ENCODE measurements at regions not wholly inside any gene's neighbourhood (a gene's known extent, or its start where the extent isn't known, plus 50 kb on each side); places are given as distances from the start of the nearest gene placed in this dataset.
A peak's percentile ranks its signal among the peaks of the same experiment; 100 is the strongest.
"Not testable (repeated sequence)": the region's sequence is repeated elsewhere in the genome, so short reads cannot be mapped to it uniquely, and the experiment has no call there.

DNA sequence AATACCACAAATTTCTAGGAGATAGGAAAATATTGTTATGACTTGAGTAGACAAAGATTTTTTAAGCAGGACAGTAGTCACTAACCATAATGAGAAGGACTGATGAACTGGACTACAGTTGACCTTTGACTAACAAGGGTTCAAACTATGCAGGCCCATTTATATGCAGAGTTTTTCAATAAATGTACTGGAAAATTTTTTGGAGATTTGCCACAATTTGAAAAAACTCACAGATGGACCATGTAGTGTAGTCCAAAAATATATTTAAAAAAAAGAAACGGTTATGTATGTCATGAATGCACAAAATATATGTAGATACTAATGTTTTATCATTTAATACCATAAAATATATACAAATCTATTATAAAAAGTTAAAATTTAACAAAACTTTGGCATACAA, 151.8 kb downstream of the LRRN1 start:
- 0 to 18% (median 6%) methylated on average over 1 of the region's 1 CpG for WGBS, 3 donors
- no peaks in the 10 kb centered on the region for H3K4me1 ChIP-seq (ENCODE audit: control insufficient read depth in 3 of 3, insufficient read depth in 2 of 3, low read depth in 1 of 3, low read length in 2 of 3)
- no peak for FAIRE-seq

DNA sequence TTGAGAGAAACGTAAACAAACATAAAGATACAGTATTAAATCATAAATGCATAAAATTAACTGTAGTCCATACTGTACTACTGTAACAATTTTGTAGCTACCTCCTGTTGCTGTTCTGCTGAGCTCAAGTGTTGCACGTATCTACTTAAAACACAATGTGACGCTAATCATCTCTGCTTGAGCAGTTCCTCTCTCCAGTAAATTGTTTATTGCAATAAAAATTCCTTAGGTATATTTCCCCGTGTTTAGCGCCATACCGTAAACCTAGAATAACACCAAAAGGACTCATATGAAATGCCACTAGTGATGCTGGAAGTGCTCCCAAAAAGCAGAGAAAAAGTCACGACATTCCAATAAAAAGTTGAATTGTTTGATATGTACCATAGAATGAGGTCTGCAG, 152.3 kb downstream of the LRRN1 start:
- DNase-seq, result no peak
- no peak for FAIRE-seq
- Histone ChIP-seq H3K27me3 (ENCODE audit: control insufficient read depth in 3 of 3, insufficient read depth in 3 of 3, low read length in 3 of 3) (no peaks in the 10 kb centered on the region), H3K4me1 (ENCODE audit: control insufficient read depth in 3 of 3, insufficient read depth in 2 of 3, low read depth in 1 of 3, low read length in 2 of 3) (no peaks in the 10 kb centered on the region), H3K27ac (ENCODE audit: low read depth in 1 of 3, low read length in 2 of 3) (no peak overlapping the region), H3K9me3 (ENCODE audit: control insufficient read depth in 2 of 2, insufficient read depth in 1 of 2, low read depth in 1 of 2, low read length in 1 of 2) (no peaks in the 10 kb centered on the region), H3K4me3 (ENCODE audit: low read depth in 1 of 3, low read length in 3 of 3) (no peak overlapping the region), H3K36me3 (ENCODE audit: control insufficient read depth in 3 of 3, insufficient read depth in 2 of 3, low read depth in 1 of 3, low read length in 3 of 3) (no peaks in the 10 kb centered on the region)
- WGBS, 3 donors, result 54 to 82% (median 81%) methylated on average over 7 of the region's 7 CpGs

More for the DNA sequence above, 151.8 kb downstream of the LRRN1 start:
- Histone ChIP-seq H3K27me3 (ENCODE audit: control insufficient read depth in 3 of 3, insufficient read depth in 3 of 3, low read length in 3 of 3) (no peaks in the 10 kb centered on the region), H3K36me3 (ENCODE audit: control insufficient read depth in 3 of 3, insufficient read depth in 2 of 3, low read depth in 1 of 3, low read length in 3 of 3) (no peaks in the 10 kb centered on the region), H3K4me3 (ENCODE audit: low read depth in 1 of 3, low read length in 3 of 3) (no peak overlapping the region), H3K27ac (ENCODE audit: low read depth in 1 of 3, low read length in 2 of 3) (no peak overlapping the region), H3K9me3 (ENCODE audit: control insufficient read depth in 2 of 2, insufficient read depth in 1 of 2, low read depth in 1 of 2, low read length in 1 of 2) (no peaks in the 10 kb centered on the region)
- no peak for DNase-seq

DNA sequence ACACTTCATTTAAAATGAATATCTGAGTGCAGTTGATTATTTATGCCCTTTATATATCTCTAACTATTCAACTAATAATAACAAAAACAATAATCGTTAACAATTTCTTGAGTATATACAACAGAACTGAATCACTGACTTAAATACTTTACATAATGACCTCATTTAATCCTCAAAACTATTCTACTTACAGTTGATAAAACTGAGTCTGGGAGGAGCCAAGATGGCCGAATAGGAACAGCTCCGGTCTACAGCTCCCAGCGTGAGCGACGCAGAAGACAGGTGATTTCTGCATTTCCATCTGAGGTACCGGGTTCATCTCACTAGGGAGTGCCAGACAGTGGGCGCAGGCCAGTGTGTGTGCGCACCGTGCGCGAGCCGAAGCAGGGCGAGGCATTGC, 163.6 kb downstream of the LRRN1 start:
- not testable (repeated sequence) for H3K27me3 ChIP-seq (ENCODE audit: control insufficient read depth in 3 of 3, insufficient read depth in 3 of 3, low read length in 3 of 3); H3K4me3 ChIP-seq (ENCODE audit: low read depth in 1 of 3, low read length in 3 of 3); H3K9me3 ChIP-seq (ENCODE audit: control insufficient read depth in 2 of 2, insufficient read depth in 1 of 2, low read depth in 1 of 2, low read length in 1 of 2); H3K36me3 ChIP-seq (ENCODE audit: control insufficient read depth in 3 of 3, insufficient read depth in 2 of 3, low read depth in 1 of 3, low read length in 3 of 3); H3K4me1 ChIP-seq (ENCODE audit: control insufficient read depth in 3 of 3, insufficient read depth in 2 of 3, low read depth in 1 of 3, low read length in 2 of 3); FAIRE-seq; H3K27ac ChIP-seq (ENCODE audit: low read depth in 1 of 3, low read length in 2 of 3)
- peak in 1 of 2 donors; percentile 4 for DNase-seq
- 66 to 86% (median 69%) methylated on average over 6 of the region's 14 CpGs for WGBS, 3 donors

DNA sequence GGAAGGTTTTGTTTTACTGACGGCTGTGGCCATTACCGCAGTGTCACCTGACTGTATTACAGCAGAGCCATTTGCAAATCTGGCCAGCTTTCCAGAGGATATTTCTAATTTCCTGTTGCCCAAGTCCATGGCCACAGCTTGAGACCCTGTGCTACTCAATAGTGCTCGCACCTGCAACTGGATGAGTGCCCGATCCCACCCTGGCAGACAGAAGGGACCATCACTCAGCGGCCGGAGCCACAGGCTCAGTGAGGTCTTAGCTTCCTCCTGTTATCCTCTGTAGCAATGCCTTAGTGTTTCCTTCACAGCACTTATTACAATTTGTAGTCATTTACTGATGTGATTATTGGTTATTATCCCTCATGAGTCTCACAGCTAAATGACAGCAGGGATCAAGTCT, 184.8 kb downstream of the LRRN1 start:
- 89 to 94% (median 91%) methylated on average over 6 of the region's 6 CpGs for whole genome bisulfite sequencing, 3 donors
- Histone ChIP-seq H3K4me1 (ENCODE audit: control insufficient read depth in 3 of 3, insufficient read depth in 2 of 3, low read depth in 1 of 3, low read length in 2 of 3) (no peaks in the 10 kb centered on the region), H3K27ac (ENCODE audit: low read depth in 1 of 3, low read length in 2 of 3) (no peak overlapping the region), H3K36me3 (ENCODE audit: control insufficient read depth in 3 of 3, insufficient read depth in 2 of 3, low read depth in 1 of 3, low read length in 3 of 3) (no peaks in the 10 kb centered on the region), H3K27me3 (ENCODE audit: control insufficient read depth in 3 of 3, insufficient read depth in 3 of 3, low read length in 3 of 3) (no peaks in the 10 kb centered on the region), H3K4me3 (ENCODE audit: low read depth in 1 of 3, low read length in 3 of 3) (no peak overlapping the region), H3K9me3 (ENCODE audit: control insufficient read depth in 2 of 2, insufficient read depth in 1 of 2, low read depth in 1 of 2, low read length in 1 of 2) (no peaks in the 10 kb centered on the region)
- no peak for FAIRE-seq
- no peak for DNase-seq

DNA sequence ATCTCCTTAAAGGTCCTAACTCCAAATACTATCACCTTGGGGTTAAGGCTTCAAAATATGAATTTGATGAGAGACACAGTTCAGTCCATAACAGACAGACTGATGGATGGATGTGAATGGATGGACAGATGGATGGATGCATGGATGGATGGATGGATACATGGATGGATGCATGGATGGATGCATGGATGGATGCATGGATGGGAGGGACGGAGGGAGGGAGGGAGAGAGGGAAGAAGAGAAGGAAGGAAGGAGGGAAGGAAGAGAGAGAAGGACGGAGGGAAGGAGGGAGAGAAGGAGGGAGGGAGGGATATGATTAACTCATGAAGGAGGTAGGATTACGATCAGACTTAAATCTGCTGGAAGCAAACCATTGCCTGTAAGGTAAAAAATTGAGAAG, 192.4 kb downstream of the LRRN1 start:
- DNase-seq (no peak), FAIRE-seq (no peak)
- no peaks in the 10 kb centered on the region for H3K9me3 ChIP-seq (ENCODE audit: control insufficient read depth in 2 of 2, insufficient read depth in 1 of 2, low read depth in 1 of 2, low read length in 1 of 2)
- 76 to 95% (median 79%) methylated on average over 3 of the region's 3 CpGs for WGBS, 3 donors
- no peak overlapping the region for H3K4me3 ChIP-seq (ENCODE audit: low read depth in 1 of 3, low read length in 3 of 3)
- no peaks in the 10 kb centered on the region for H3K27me3 ChIP-seq (ENCODE audit: control insufficient read depth in 3 of 3, insufficient read depth in 3 of 3, low read length in 3 of 3)
- no peak overlapping the region for H3K27ac ChIP-seq (ENCODE audit: low read depth in 1 of 3, low read length in 2 of 3)
- H3K36me3 ChIP-seq (ENCODE audit: control insufficient read depth in 3 of 3, insufficient read depth in 2 of 3, low read depth in 1 of 3, low read length in 3 of 3), result no peaks in the 10 kb centered on the region
- no peaks in the 10 kb centered on the region for H3K4me1 ChIP-seq (ENCODE audit: control insufficient read depth in 3 of 3, insufficient read depth in 2 of 3, low read depth in 1 of 3, low read length in 2 of 3)

DNA sequence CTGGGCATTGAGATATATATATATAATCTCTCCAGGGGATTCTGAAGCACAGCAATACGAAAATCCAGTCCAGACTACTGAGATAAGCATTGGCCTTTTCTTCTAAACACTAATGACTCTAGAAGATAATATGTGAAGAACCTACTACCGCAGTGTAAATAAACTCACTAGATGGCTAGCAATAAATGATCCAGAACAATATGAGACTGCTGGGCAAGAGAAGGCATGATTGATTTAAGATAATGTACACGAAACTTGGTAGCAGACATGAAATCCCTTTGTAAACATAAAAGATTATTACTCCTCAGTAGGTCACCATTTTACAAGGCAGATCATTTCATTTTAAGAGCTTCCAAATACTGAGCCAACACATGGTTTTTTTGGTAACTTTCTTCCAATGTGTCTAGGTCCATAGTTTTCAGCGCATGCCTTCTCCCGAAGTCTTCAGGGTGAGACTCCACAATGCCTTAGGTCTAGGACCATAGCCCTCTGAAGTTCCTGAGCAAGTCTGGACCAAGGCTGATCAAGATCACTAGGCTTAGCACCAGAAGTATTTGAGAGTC, 193.2 kb downstream of the LRRN1 start:
- WGBS, 3 donors, result 52 to 62% (median 61%) methylated on average over 5 of the region's 5 CpGs
- no peak overlapping the region for H3K27ac ChIP-seq (ENCODE audit: low read depth in 1 of 3, low read length in 2 of 3)
- FAIRE-seq, result no peak

DNA sequence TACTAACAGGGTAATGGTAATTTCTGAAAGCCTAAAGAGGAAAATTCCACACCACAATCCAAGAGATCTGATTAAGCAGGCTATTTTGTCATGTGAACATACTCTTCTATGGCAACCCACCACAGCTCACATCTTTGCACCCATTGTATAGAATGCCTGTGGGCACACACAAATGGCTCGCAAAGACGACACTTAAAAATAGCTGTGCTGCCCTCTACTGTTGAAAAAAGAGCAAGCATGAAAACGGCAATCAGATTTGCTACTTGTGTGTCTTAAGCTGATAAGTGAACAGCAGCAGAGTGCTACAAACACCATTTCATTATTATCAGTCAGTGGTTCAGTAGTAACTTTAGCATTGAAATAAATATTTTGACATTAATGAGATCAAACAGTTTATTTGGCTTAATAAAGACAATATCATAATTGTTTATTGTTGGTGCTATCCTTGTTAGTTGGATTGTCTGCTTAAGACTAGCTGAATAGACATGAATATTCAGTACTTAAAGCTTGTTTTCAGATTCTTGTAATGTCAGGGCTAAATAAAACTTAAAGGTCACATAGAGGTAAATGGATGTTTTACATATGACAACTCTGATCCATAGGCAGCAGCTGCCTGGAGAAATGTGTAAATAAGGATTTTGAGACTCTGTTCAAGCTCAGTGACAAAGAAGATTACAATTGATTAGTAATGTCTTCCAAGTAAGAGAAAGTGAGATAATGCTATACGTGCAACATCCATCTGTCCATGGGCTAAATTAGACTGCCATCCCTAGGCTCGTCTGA, 199.1 kb downstream of the LRRN1 start:
- 22 to 28% (median 26%) methylated on average over 5 of the region's 5 CpGs for WGBS, 3 donors
- Histone ChIP-seq H3K4me1 (ENCODE audit: control insufficient read depth in 3 of 3, insufficient read depth in 2 of 3, low read depth in 1 of 3, low read length in 2 of 3) (no peaks in the 10 kb centered on the region), H3K27me3 (ENCODE audit: control insufficient read depth in 3 of 3, insufficient read depth in 3 of 3, low read length in 3 of 3) (no peaks in the 10 kb centered on the region), H3K36me3 (ENCODE audit: control insufficient read depth in 3 of 3, insufficient read depth in 2 of 3, low read depth in 1 of 3, low read length in 3 of 3) (no peaks in the 10 kb centered on the region), H3K9me3 (ENCODE audit: control insufficient read depth in 2 of 2, insufficient read depth in 1 of 2, low read depth in 1 of 2, low read length in 1 of 2) (no peaks in the 10 kb centered on the region), H3K27ac (ENCODE audit: low read depth in 1 of 3, low read length in 2 of 3) (no peak overlapping the region), H3K4me3 (ENCODE audit: low read depth in 1 of 3, low read length in 3 of 3) (no peak overlapping the region)
- DNase-seq (peak; percentile 66 to 73), FAIRE-seq (no peak)

More for the DNA sequence above, 193.2 kb downstream of the LRRN1 start:
- no peaks in the 10 kb centered on the region for H3K4me1 ChIP-seq (ENCODE audit: control insufficient read depth in 3 of 3, insufficient read depth in 2 of 3, low read depth in 1 of 3, low read length in 2 of 3)
- no peaks in the 10 kb centered on the region for H3K27me3 ChIP-seq (ENCODE audit: control insufficient read depth in 3 of 3, insufficient read depth in 3 of 3, low read length in 3 of 3)
- no peak overlapping the region for H3K4me3 ChIP-seq (ENCODE audit: low read depth in 1 of 3, low read length in 3 of 3)
- H3K9me3 ChIP-seq (ENCODE audit: control insufficient read depth in 2 of 2, insufficient read depth in 1 of 2, low read depth in 1 of 2, low read length in 1 of 2), result no peaks in the 10 kb centered on the region
- H3K36me3 ChIP-seq (ENCODE audit: control insufficient read depth in 3 of 3, insufficient read depth in 2 of 3, low read depth in 1 of 3, low read length in 3 of 3), result no peaks in the 10 kb centered on the region
- no peak for DNase-seq

DNA sequence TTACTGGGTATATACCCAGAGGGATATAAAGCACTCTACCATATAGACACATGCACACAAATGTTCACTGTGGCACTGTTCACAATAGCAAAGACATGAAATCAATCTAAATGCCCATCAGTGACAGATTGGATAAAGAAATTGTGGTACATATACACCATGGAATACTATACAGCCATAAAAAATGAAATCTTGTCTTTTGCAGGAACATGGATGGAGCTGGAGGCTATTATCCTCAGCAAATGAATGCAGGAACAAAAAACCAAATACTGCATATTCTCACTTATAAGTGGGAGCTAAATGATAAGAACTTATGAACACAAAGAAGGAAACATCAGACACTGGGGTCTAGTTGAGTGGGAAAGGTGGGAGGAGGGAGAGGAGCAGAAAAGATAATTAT, 200.1 kb downstream of the LRRN1 start:
- not testable (repeated sequence) for H3K36me3 ChIP-seq (ENCODE audit: control insufficient read depth in 3 of 3, insufficient read depth in 2 of 3, low read depth in 1 of 3, low read length in 3 of 3); H3K4me3 ChIP-seq (ENCODE audit: low read depth in 1 of 3, low read length in 3 of 3); FAIRE-seq; H3K9me3 ChIP-seq (ENCODE audit: control insufficient read depth in 2 of 2, insufficient read depth in 1 of 2, low read depth in 1 of 2, low read length in 1 of 2); H3K4me1 ChIP-seq (ENCODE audit: control insufficient read depth in 3 of 3, insufficient read depth in 2 of 3, low read depth in 1 of 3, low read length in 2 of 3); H3K27me3 ChIP-seq (ENCODE audit: control insufficient read depth in 3 of 3, insufficient read depth in 3 of 3, low read length in 3 of 3); DNase-seq; H3K27ac ChIP-seq (ENCODE audit: low read depth in 1 of 3, low read length in 2 of 3)

DNA sequence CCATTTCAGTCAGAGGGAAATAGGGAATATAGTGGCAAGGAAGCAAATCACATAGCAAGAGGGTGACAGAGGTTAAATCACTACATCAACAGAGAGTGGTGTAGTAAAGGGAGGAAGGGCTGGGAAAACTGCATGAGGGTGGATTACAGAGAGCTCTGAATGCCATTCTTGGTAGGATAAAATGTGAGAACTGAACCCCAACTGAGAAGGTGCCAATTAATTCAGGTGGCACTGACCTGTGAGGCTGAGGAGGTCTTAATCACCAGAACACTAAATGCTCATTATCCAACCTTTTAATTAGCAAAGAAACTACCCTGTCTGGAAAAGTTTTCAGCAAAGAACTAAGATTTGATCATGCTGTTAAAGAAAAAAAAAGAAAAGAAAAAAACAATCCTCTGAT, 202.7 kb downstream of the LRRN1 start:
- Histone ChIP-seq H3K27ac (ENCODE audit: low read depth in 1 of 3, low read length in 2 of 3) (no peak overlapping the region), H3K27me3 (ENCODE audit: control insufficient read depth in 3 of 3, insufficient read depth in 3 of 3, low read length in 3 of 3) (no peaks in the 10 kb centered on the region), H3K4me1 (ENCODE audit: control insufficient read depth in 3 of 3, insufficient read depth in 2 of 3, low read depth in 1 of 3, low read length in 2 of 3) (no peaks in the 10 kb centered on the region), H3K4me3 (ENCODE audit: low read depth in 1 of 3, low read length in 3 of 3) (no peak overlapping the region), H3K36me3 (ENCODE audit: control insufficient read depth in 3 of 3, insufficient read depth in 2 of 3, low read depth in 1 of 3, low read length in 3 of 3) (no peaks in the 10 kb centered on the region), H3K9me3 (ENCODE audit: control insufficient read depth in 2 of 2, insufficient read depth in 1 of 2, low read depth in 1 of 2, low read length in 1 of 2) (no peaks in the 10 kb centered on the region)
- FAIRE-seq, result no peak
- no peak for DNase-seq

All from small intestine (tissue), 7 donors.